GM20431 (cell line): ENCODE measurements at regions not wholly inside any gene's neighbourhood (a gene's known extent, or its start where the extent isn't known, plus 50 kb on each side); places are given as distances from the start of the nearest gene placed in this dataset.

Source experiments
- in situ Hi-C: fragments of 300-500 bp; cut with MseI, MboI; formaldehyde crosslinking; loops from one replicate; pipeline ENCODE4 v1.15.0; 2020; ENCODE audit warnings: low sequenced_read_pairs; ENCODE audit not compliant: unreplicated experiment

DNA sequence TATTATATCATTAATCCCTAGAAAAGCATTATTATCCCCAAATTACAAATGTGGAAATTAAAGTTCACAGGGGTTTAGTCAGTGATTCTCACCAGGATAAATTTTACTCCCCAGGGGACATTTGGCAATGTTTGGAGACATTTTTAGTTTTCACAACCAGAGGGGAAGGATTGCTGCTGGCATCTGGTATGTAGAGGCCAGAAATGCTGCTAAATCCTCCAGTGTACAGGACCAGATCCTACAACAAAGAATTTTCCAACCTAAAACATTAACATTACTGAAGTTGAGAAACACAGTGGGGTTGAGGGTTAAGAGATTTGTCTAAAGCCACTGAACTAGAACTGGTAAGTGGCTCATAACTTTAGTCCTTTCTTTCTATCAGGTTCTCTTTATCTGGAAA, 162.0 kb upstream of the SYT6 start:
- in situ Hi-C loops, result no loop called here

DNA sequence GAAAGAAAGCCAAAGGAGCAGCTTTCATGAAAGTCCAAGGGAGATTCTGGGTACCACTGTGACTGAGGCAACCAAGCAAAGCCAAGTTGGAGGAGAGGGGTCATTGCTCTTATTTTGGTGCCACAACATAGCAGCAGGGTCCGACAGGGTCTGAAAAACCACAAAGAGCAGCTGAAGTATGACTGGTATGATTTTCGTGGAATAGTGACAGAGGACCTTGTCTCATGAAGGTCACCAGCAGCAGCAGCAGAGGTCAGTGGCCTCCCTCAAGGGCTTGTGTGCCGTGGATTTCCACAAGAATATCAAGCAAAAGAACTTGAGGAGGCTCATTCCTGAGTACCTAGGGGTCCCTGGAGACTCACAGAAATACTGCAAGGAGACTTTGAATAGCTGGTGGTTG, 160.9 kb upstream of the SYT6 start:
- in situ Hi-C loops, result no loop called here

DNA sequence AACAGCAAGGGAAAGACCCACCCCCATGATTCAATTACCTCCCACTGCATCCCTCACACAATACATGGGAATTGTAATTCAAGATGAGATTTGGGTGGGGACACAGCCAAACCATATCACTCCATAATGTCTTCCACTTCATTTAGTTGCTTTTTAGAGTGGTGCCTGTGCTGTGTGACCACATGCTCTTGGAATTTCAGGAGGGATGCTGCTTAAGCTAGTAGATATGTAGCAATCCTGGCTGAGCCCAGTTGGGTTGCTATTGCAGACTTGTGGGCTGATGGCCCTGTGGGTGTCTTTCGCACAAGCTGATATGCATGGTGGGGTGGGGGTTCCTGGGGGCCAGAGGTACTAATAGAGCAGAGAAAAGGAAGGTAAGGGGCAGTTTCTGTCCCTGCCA, 160.4 kb upstream of the SYT6 start:
- in situ Hi-C loops, result no loop called here

DNA sequence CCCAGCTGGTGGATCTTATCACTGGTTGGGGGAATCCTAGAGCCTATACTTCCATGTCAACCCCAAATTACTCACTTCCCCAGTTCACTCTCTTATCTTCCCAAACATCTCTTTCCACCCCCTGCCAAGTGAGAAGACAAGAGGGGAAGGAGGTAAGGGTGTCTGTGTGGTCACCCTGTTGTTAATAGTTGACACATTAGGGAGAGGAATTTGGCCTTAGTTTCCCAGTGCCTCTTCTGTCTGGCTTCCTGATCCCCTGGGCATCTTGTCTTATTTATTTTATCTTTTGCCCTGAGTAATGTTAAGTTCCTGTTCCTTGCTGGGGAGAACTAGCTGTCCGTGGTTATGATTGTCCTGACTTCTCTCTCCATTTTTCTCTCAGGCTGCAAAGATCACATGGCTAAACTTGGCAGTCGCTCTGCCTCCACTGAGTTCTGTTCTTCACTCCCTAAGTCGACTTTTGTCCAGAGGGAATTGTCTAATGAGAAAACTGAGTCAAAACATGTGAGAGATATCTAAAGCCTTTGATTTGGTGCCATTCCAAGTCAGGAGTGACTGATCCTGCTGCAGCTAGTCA, 157.1 kb upstream of the SYT6 start:
- in situ Hi-C loops, result no loop called here

DNA sequence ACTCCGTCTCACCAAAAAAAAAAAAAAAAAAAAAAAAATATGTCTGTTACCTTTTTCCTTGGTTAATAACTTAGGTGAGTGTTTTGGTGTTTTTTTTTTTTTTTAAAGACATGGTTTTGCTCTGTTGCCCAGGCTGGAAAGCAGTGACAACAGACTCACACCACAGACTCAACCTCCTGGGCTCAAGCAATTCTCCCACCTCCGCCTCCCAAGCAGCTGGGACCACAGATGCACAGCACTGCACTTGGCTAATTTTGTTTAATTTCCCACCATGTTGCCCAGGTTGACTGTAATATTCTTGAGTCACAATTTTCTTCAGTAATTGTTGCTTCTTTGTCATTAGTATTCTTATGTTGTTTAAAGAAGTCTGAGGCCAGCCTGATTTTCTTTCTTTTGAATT, 149.2 kb upstream of the SYT6 start:
- in situ Hi-C loops, result no loop called here

DNA sequence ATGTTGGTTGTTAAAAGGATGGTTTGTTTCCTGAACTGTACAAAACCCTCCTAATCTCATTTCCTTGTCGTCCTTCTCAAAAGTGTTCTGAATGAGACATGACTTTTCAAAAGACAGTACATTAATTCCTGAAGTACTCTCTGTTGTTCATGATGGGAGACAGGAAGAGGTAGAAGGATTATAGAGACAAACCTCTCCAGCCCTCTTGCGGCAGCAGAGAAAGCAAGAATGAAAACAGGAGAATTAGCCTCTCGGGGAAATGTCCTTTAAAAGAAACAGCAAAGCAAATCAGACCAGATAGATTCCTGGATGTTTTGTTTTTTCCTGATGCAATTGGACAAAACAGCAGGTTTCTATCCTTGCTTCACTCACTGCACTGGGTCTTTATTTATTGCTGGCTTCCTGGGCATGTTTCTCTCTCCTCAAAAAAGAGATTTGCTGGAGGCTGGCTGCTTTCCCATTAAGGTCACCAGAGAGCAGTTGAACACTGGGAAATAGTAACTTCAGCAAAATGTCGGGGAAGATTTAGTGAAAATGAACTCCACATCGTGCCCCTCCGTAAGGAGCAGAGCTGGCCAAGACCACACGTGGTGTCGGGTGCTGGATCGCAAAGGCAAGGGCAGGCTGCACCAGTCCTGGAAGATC, 145.8 kb upstream of the SYT6 start:
- in situ Hi-C loops, result no loop called here

DNA sequence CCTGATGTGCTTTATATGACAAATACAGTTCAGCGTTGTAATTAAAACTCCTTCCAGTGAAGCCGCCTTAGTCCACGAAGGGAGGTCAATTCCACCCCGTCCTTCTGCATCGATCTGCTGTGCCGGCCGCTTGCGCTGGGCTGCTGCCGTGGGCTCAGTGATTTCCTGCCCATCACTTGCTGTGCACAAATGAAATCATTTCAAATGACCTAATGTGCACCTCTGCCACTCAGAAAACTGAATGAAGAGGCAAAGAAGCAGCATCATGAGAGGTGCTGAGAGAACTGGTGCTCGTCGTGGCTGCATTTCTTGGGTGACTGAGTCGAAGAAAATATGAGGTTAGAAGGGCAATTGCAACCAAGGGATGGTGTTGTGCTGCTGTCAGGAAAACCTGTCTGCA, 144.3 kb upstream of the SYT6 start:
- in situ Hi-C loops, result no loop called here

DNA sequence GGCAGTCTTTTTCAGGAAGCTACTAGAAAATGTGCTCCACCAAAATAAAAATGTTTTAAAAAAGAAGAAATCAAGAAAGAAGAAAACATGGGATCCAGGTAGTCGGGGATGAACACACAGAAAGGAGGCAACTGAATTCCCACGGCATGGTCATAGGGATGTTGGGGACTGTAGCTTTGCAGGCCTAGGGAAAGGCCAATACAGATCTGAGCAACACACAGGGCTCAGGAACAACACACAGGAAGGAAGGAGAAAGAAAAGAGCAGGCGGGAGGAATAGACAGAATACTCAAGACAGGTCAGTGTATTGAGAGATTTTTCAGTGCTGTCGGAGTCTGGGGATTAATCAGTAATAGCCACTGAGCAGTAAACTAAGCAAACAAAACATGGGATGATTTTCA, 142.7 kb upstream of the SYT6 start:
- in situ Hi-C loops, result no loop called here

DNA sequence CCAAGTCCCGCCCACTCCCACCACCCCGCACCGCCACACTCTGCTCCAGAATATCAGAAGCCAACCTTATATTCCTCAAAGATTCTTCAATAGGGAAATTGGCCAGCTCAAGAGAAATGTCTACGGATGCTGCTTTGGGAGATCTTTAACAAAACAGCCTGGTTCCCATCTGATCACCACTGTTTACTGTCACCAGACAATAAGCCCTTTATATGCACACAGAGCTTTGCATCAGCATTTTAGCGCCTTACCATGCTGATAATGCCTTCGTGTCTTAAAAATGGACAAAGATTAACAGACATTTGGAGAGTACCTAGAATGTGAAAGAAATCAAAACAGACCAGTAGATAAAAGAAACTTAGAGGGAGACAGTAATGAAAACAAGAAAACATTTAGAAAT, 141.7 kb upstream of the SYT6 start:
- in situ Hi-C loops, result no loop called here

DNA sequence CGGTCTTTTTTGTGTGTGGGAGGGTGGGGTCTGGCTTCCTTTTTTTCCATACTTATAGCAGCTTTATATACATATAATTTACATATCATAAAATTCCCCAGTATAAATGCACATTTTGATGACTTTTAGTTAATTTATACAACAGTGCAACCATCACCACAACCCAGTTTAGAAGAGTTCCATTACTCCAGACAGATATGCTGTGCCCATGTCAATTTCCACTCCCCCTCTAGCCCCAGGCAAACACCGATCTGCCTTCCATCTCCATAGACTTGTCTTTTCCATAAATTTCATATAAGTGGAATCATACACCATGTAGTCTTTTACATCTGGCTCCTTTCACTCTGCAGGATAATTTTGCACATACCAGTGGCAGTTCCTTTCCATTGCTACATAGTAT, 139.2 kb upstream of the SYT6 start:
- in situ Hi-C loops, result no loop called here

DNA sequence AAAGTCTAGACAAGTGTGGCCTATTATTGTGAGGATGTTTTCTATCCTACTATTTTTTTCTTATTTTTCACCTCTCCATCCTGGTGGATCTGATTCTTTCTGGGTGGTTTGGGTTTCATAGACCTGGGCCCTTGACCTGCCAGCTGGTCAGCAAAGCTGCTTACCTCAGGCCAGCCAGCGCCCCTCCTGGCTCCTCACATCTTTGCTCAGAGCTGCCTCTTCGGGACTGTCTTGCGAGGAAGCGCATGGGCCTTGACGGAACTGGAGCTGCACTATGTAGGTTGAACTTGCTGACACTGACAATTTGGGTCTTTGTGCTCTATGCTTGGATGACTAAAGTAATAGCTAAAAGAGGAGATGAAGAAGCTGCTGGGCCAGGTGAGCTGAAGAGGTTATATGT, 138.5 kb upstream of the SYT6 start:
- in situ Hi-C loops, result no loop called here

DNA sequence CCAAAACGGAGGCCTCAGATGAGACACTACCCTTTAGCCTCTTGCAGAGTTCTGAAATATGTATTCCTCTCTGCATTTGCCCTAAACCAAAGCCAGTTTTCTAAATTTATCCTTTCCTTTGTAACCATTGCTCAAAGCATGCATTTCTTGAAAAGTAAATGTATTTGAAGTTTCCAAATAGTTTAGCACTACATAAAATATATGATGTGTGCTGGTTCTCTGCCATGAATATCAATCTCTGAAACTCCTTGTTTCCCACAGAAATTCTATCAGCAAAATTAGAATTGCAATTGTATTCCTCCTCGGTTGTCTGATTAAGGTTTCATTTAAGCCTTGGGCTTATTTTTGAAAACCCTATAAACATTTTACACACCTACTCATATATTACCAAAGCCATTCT, 137.1 kb upstream of the SYT6 start:
- in situ Hi-C loops, result no loop called here

DNA sequence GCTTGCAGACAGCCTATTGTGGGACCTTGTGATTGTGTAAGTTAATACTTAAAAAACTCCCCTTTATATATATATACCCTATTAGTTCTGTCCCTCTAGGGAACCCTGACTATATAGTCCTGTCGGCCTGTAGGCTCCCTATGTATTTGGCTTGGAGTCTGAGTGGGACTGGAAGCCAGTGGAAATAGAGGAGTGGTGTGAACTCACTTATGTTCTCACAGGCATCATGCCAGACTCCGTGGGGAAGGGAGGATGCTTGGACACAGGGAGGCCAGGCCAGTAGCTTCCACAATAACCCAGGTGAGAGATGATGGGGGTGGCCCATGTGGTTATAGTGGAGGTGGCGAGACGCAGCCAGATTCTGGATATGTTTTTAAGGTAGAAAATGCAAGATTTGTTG, 136.7 kb upstream of the SYT6 start:
- in situ Hi-C loops, result no loop called here

DNA sequence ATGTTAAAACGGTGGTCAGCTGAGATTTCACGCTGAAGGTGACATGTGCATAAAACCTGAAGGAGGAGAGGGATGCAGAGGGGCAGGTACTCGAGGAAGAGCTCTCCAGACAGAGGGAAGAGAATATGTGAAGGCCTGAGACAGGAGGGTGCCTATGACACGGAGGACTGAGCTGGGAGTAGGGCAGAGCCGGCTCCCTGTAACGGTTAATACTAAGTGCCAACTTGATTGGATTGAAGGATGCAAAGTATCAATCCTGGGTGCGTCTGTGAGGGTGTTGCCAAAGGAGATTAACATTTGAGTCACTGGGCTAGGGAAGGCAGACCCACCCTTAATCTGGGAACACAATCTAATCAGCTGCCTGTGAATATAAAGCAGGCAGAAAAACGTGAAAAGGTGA, 136.2 kb upstream of the SYT6 start:
- in situ Hi-C loops, result loop anchor here (10.0 kb wide), 1 partner anchor 305 kb away; no protein-coding TSS in a partner anchor

DNA sequence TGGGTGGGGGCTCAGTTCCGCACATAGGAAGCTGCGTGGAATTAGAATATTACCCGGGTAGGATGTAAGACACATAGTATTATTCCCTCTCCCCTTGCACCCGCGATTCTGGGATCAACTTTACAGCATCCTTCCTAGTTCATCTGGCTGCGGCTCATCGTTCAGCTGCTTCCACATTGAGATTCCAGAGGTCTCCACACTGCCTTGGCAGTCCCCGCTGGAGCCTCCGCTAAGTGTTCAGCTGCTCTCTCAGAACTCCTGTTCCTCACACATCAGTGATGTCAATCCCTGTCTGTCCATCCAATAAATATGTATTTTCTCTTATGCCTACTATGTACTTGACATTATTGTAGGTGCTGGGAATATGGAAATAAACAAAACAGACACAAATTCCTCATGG, 135.6 kb upstream of the SYT6 start:
- in situ Hi-C loops, result loop anchor here (10.0 kb wide), 1 partner anchor 305 kb away; no protein-coding TSS in a partner anchor

DNA sequence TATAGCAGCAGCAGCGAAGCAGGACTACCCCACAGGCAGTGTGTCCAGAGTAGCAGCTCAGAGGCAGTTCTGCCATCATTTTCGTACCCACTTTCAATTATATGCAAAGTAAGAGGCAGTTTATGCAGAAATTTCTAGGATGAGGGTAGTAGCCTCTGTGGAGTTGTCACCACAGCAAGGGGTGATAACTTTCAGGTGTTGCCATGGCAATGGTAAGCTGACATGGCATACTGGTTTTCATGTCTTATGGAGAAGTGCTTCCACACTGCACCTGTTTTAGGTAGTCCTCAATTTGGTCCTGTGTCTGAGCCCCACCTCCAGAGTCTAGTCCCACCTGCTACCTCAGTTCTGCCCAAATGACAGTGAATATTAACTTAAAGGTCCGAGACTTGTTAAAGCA, 133.3 kb upstream of the SYT6 start:
- in situ Hi-C loops, result loop anchor here (10.0 kb wide), 1 partner anchor 302 kb away; no protein-coding TSS in a partner anchor

DNA sequence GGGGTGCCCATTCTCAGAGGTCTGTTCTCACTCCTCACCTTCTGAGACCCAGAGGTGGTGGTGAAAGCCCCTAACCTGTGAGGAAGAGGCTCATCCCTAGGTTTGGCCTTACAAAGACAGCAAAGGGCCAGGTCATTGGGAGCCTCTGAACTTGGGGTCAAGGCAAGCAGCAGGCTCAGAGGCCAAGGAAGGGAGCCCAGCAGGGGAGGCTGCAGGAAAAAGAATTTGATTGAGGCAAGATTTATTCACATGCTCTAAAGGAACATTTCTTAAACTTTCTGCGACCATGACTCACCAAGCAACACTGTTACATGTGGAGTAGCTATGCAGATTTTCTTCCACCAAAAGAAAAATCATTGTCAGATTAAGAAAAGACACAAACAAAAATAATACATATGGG, 132.5 kb upstream of the SYT6 start:
- in situ Hi-C loops, result loop anchor here (10.0 kb wide), 1 partner anchor 301 kb away; no protein-coding TSS in a partner anchor

DNA sequence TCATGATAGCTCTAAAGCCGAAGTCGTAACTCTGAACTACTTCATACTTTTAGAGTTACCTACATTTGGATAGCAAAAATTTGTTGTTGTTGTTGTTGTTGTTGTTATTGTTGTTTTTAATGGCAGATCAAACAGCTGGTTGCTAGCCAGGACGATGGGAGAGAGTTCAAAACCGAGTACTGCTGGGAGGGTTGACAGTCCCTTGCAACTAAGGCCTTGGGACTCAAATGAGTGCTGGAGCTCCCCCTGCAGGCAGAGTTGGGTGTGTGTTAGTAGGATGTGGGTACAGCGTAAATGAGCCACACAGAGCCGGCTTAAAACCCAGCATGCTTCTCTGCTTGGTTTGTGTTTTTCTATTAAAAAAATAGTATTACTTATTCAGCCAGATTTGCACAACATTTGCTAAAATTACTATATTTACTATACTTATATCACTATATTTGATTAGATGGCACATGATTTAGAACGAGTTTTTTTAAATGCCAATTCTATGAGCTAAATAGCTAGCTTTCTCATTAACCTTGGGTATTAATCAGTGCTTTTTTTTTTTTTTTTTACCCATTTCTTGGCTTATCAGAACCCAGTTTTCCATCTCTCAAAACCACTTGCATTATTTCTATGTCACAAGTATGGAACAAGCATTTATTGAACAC, 129.2 kb upstream of the SYT6 start:
- in situ Hi-C loops, result loop anchor here (10.0 kb wide), 1 partner anchor 298 kb away; no protein-coding TSS in a partner anchor

DNA sequence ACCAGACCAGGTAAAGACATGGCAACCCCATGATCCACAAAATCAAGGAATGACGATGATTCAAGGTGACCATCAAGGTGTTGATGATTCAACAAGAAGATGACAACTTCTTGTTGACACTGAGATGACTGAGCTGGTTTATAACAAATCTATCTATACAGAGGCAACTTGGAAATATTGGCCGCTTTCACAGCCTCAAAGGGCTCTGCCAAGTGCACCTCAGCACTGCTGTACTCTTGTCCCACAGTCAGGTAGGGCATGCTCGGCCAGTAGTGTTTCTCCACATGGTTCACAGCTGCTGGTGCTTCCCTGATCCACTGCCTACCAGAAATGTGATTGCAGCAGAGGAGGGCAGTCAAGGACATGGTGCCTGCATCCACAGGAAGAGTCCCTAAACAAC, 125.2 kb upstream of the SYT6 start:
- in situ Hi-C loops, result no loop called here

DNA sequence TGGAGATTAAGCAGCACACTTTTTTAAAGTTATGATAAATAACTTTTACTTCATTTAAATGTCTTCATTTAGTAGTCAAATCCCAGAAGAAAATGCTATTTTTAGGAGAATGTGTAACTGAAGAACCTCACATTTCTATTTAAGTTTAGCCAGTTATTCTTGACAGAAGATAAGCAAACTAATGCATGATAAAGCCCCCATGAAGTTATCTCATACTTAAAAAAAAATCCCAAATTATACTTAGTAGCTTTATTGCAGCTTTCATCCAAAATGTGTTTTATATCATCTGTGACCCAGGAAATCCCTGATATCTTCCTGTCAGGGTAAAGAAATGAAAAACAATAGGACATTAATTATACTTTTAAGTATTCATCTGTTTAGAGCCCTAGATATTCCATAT, 124.8 kb upstream of the SYT6 start:
- in situ Hi-C loops, result no loop called here

DNA sequence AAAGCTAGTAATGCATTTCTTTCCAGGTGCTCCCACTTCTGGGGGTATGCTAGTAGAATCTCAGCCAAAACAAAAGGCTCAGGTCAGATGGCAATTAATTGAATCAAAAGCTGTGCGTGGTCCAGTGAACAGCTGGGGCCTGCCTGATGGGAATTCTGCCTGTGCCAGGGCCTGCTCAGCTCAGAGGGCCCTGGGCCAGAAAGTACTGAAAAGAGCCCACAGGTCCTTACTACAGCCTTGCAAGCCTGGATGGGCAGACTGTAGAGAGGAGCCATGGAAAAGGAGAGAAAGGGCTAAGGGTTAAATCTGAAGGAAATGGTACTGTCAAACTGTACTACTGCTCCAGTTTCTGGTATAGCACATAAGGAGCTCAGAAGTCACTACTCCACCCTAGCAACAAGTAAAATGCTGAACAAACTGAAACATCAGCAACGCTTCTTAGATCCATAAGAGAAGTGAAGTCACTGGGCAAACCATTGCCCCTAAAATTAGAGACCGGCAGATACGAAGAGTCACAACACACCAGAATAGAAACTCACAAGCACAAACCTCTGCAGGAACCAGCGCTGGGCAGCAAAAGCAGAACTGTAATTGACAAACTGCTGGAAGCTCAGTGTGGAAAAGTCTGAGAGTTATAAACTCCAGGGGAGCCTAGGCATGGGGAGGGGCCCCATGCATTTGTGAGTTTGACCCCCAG, 121.1 kb upstream of the SYT6 start:
- in situ Hi-C loops, result no loop called here
